SK-N-SH treated with all-trans-retinoic acid at 6 μM for 48 hours (cell line): ENCODE measurements at regions not wholly inside any gene's neighbourhood (a gene's known extent, or its start where the extent isn't known, plus 50 kb on each side); places are given as distances from the start of the nearest gene placed in this dataset.
"Not testable (repeated sequence)": the region's sequence is repeated elsewhere in the genome, so short reads cannot be mapped to it uniquely, and the experiment has no call there.

Experiments
- ATAC-seq: fragments of 200-7000 bp; cut with Tn5 transposase; 3 replicates; pipeline ENCODE4 v1.9.1; 2020; ENCODE audit warnings: mild to moderate bottlenecking, moderate library complexity
- ARNTL ChIP-seq: fragments of 450-650 bp; formaldehyde crosslinking; IDR thresholded peaks from 2 replicates; pipeline ENCODE4 v1.5.0; 2020; ENCODE audit warnings: low read depth, mild to moderate bottlenecking, moderate library complexity, borderline replicate concordance
- BACH2 ChIP-seq: fragments of 250-450 bp; sonication (Bioruptor Pico); IDR thresholded peaks from 2 replicates; pipeline ENCODE4 v1.9.0; 2021; ENCODE audit warnings: mild to moderate bottlenecking, borderline replicate concordance
- CREB5 ChIP-seq: fragments of 250-450 bp; sonication (Bioruptor Pico); IDR thresholded peaks from 2 replicates; pipeline ENCODE4 v1.5.1; 2020; ENCODE audit warnings: low read depth, mild to moderate bottlenecking, moderate library complexity
- CSDC2 ChIP-seq: fragments of 250-450 bp; sonication (Bioruptor Pico); IDR thresholded peaks from 2 replicates; pipeline ENCODE4 v1.5.0; 2020; ENCODE audit warnings: mild to moderate bottlenecking, moderate library complexity
- CSRNP3 ChIP-seq: fragments of 250-450 bp; sonication (Bioruptor Pico); IDR thresholded peaks from 2 replicates; pipeline ENCODE4 v1.5.1; 2021; ENCODE audit warnings: mild to moderate bottlenecking, moderate library complexity
- GLIS3 ChIP-seq: fragments of 250-450 bp; sonication (Bioruptor Pico); IDR thresholded peaks from 2 replicates; pipeline ENCODE4 v1.5.0; 2020; ENCODE audit warnings: mild to moderate bottlenecking, moderate library complexity
- ISL1 ChIP-seq: fragments of 250-450 bp; sonication (Bioruptor Pico); IDR thresholded peaks from 2 replicates; pipeline ENCODE4 v2.1.2; 2022; ENCODE audit warnings: mild to moderate bottlenecking, moderate library complexity
- OSR1 ChIP-seq: fragments of 250-450 bp; sonication (Bioruptor Pico); IDR thresholded peaks from 2 replicates; pipeline ENCODE4 v1.8.0; 2022; ENCODE audit warnings: moderate library complexity, mild to moderate bottlenecking, inconsistent platforms
- PPARA ChIP-seq: fragments of 250-450 bp; sonication (Bioruptor Pico); IDR thresholded peaks from 2 replicates; pipeline ENCODE4 v1.5.0; 2020; ENCODE audit warnings: mild to moderate bottlenecking, borderline replicate concordance
- RARB ChIP-seq: fragments of 250-450 bp; sonication (Bioruptor Pico); IDR thresholded peaks from 2 replicates; pipeline ENCODE4 v1.8.0; 2021; ENCODE audit warnings: mild to moderate bottlenecking, moderate library complexity
- TCF4 ChIP-seq: fragments of 250-450 bp; sonication (Bioruptor Pico); IDR thresholded peaks from 2 replicates; pipeline ENCODE4 v1.8.0; 2021; ENCODE audit warnings: mild to moderate bottlenecking, moderate library complexity, borderline replicate concordance
- TOX ChIP-seq: fragments of 250-450 bp; sonication (Bioruptor Pico); IDR thresholded peaks from 2 replicates; pipeline ENCODE4 v1.8.0; 2021; ENCODE audit warnings: mild to moderate bottlenecking, moderate library complexity, borderline replicate concordance
- ZFP30 ChIP-seq: fragments of 450-650 bp; formaldehyde crosslinking; IDR thresholded peaks from 2 replicates; pipeline ENCODE4 v1.5.0; 2022; ENCODE audit warnings: mild to moderate bottlenecking, moderate library complexity
- ZNF565 ChIP-seq: fragments of 450-650 bp; formaldehyde crosslinking; conservative IDR thresholded peaks from 2 replicates; pipeline ENCODE4 v1.5.0; 2020; ENCODE audit warnings: low read depth, mild to moderate bottlenecking, moderate library complexity
- ZNF70 ChIP-seq: fragments of 450-650 bp; formaldehyde crosslinking; IDR thresholded peaks from 2 replicates; pipeline ENCODE4 v1.5.0; 2020; ENCODE audit warnings: mild to moderate bottlenecking, moderate library complexity
- ZNF8 ChIP-seq: fragments of 450-650 bp; formaldehyde crosslinking; IDR thresholded peaks from 2 replicates; pipeline ENCODE4 v1.5.0; 2020; ENCODE audit warnings: mild to moderate bottlenecking, moderate library complexity
- TF ChIP-seq, protein P1 (sequence below): fragments of 250-450 bp; sonication (Bioruptor Pico); IDR thresholded peaks from 2 replicates; pipeline ENCODE4 v1.8.0; 2020; ENCODE audit warnings: mild to moderate bottlenecking, moderate library complexity, borderline replicate concordance
- TF ChIP-seq, protein P2 (sequence below): fragments of 250-450 bp; sonication (Bioruptor Pico); IDR thresholded peaks from 2 replicates; pipeline ENCODE4 v1.8.0; 2021; ENCODE audit warnings: low read depth, mild to moderate bottlenecking, moderate library complexity, borderline replicate concordance

DNA sequence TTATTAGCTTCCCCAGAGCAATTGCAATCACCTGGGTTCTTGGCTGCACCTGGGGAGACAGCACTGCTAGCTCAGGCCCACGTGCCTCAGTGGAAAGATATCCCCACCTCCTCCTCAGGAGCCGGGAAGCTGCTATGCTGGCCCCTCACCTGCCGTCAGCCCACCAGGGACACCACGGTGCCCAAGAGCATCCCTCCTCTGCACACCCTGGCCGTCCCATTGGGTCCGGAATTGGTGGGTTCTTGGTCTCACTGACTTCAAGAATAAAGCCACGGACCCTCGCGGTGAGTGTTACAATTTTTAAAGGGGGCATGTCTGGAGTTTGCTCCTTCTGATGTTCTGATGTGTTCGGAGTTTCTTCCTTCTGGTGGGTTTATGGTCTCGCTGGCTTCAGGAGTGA is 72.3 kb upstream of the MEF2A start:
- no peak for TF ChIP-seq CREB5
- TF ChIP-seq, protein P1, sequence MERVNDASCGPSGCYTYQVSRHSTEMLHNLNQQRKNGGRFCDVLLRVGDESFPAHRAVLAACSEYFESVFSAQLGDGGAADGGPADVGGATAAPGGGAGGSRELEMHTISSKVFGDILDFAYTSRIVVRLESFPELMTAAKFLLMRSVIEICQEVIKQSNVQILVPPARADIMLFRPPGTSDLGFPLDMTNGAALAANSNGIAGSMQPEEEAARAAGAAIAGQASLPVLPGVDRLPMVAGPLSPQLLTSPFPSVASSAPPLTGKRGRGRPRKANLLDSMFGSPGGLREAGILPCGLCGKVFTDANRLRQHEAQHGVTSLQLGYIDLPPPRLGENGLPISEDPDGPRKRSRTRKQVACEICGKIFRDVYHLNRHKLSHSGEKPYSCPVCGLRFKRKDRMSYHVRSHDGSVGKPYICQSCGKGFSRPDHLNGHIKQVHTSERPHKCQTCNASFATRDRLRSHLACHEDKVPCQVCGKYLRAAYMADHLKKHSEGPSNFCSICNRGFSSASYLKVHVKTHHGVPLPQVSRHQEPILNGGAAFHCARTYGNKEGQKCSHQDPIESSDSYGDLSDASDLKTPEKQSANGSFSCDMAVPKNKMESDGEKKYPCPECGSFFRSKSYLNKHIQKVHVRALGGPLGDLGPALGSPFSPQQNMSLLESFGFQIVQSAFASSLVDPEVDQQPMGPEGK (CRISPR knock-in tag) = no peak
- no peak for TF ChIP-seq OSR1 (CRISPR knock-in tag)
- TF ChIP-seq GLIS3 (CRISPR knock-in tag) = no peak
- no peak for TF ChIP-seq PPARA (CRISPR knock-in tag)
- TF ChIP-seq, protein P2, sequence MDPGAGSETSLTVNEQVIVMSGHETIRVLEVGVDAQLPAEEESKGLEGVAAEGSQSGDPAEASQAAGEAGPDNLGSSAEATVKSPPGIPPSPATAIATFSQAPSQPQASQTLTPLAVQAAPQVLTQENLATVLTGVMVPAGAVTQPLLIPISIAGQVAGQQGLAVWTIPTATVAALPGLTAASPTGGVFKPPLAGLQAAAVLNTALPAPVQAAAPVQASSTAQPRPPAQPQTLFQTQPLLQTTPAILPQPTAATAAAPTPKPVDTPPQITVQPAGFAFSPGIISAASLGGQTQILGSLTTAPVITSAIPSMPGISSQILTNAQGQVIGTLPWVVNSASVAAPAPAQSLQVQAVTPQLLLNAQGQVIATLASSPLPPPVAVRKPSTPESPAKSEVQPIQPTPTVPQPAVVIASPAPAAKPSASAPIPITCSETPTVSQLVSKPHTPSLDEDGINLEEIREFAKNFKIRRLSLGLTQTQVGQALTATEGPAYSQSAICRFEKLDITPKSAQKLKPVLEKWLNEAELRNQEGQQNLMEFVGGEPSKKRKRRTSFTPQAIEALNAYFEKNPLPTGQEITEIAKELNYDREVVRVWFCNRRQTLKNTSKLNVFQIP (CRISPR knock-in tag) = no peak
- TF ChIP-seq CSRNP3 = no peak
- no peak for TF ChIP-seq CSDC2 (CRISPR knock-in tag)
- TF ChIP-seq BACH2 (CRISPR knock-in tag) = no peak
- no peak for ATAC-seq

DNA sequence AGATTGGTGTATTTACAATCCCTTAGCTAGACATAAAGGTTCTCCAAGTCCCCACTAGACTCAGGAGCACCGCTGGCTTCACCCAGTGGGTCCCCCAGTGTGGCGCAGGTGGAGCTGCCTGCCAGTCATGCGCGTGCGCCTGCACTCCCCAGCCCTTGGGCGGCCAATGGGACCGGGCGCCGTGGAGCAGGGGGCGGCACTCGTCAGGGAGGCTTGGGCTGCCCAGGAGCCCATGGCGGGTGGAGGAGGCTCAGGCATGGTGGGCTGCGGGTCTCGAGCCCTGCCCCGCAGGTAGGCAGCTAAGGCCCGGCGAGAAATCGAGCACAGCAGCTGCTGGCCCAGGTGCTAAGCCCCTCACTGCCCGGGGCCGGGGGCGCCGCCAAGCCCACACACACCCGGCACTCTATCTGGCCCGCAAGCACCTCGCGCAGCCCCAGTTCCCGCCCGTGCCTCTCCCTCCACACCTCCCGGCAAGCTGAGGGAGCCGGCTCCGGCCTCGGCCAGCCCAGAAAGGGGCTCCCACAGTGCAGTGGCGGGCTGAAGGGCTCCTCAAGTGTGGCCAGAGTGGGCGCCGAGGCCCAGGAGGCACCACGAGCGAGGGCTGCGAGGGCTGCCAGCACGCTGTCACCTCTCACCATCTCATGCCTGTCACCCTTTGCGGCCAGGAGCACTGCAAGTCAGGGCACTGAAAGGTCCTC is 71.1 kb upstream of the MEF2A start:
- ATAC-seq = not testable (repeated sequence)

DNA sequence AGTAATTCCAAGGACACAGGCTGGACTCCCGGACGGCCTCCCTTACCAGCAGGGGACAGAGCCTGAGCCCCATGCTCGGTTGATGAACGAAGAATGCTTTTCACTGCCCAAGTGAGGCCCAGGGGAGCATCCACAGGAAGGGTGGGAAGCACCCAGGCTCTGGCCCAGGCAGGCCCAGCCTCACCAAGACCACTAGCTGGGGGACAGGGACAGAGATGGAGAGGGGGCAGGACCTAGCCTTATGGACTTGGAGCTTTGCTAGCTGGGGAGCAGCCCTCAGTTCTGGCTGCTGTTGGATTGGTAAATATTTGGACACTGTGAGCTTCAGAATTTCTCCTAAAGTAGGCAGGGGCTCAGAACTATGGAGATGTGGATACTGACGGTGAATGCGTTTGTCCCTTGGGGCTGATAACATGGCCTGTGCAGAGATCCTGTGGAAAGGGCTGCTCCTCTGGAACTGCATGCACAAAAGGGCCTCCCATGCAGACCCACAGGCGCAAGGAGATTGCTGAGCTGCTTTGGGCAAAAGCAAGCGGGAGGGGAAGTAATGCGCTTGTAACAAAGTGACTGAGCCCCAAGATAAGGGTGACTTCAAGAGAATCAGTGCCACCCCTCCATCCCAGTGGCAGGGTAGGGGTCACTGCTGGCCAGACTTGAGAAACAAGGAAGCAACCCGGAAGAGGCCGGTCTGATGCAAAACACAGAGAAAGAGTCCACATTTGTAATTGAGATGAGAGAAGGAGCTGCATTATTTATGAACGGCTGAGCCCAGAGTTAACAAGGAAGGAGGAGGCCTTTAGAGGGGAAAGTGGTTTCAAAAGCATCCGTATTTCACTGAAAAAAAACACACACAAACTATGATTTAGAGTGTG is 70.1 kb upstream of the MEF2A start:
- TF ChIP-seq BACH2 (CRISPR knock-in tag) (no peak), CSRNP3 (no peak)
- TF ChIP-seq, all 23 proteins: peak for 0
- ATAC-seq = no peak

GRCh38 chr15:99496302-99496629 is 69.5 kb upstream of the MEF2A start:
- no peak for ATAC-seq
- TF ChIP-seq TCF4 (no peak), PPARA (CRISPR knock-in tag) (no peak), ARNTL (CRISPR knock-in tag) (no peak), CSDC2 (CRISPR knock-in tag) (no peak), BACH2 (CRISPR knock-in tag) (no peak), ISL1 (CRISPR knock-in tag) (no peak), TOX (no peak), OSR1 (CRISPR knock-in tag) (no peak), ZFP30 (CRISPR knock-in tag) (no peak), ZNF565 (CRISPR knock-in tag) (no peak), ZNF70 (no peak), CSRNP3 (no peak), RARB (CRISPR knock-in tag) (no peak), CREB5 (no peak), ZNF8 (no peak)
- TF ChIP-seq, protein P2 (CRISPR knock-in tag) = no peak
- TF ChIP-seq, protein P1 (CRISPR knock-in tag) = no peak
